GM19438 (cell line): ENCODE measurements at regions not wholly inside any gene's neighbourhood (a gene's known extent, or its start where the extent isn't known, plus 50 kb on each side); places are given as distances from the start of the nearest gene placed in this dataset.
"Not testable (repeated sequence)": the region's sequence is repeated elsewhere in the genome, so short reads cannot be mapped to it uniquely, and the experiment has no call there.

ENCODE experiments used
- ATAC-seq: cut with Tn5 transposase; IDR thresholded peaks from one replicate; pipeline ENCODE4 v1.9.1; 2021; ENCODE audit warnings: low read depth; ENCODE audit not compliant: unreplicated experiment

DNA sequence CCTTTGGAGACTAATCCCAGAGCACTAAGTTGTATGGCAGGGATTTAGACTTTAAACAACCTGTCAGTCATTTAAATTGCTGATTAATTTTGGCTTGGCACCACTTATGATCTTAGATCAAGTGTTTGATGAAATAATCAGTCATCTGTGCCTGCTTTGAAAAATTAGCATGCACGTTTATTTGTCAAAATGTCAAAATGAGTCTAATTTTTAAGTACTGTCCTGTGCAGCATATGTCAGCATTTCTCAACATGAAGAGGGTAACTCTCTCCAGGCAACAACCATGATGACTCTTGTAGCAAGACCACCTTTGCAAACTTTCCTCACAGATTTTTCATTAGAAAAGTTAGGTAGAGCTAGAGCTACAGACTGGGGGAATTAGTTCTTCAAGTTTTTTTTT, 155.7 kb upstream of the GJE1 start:
- ATAC-seq = no peak

DNA sequence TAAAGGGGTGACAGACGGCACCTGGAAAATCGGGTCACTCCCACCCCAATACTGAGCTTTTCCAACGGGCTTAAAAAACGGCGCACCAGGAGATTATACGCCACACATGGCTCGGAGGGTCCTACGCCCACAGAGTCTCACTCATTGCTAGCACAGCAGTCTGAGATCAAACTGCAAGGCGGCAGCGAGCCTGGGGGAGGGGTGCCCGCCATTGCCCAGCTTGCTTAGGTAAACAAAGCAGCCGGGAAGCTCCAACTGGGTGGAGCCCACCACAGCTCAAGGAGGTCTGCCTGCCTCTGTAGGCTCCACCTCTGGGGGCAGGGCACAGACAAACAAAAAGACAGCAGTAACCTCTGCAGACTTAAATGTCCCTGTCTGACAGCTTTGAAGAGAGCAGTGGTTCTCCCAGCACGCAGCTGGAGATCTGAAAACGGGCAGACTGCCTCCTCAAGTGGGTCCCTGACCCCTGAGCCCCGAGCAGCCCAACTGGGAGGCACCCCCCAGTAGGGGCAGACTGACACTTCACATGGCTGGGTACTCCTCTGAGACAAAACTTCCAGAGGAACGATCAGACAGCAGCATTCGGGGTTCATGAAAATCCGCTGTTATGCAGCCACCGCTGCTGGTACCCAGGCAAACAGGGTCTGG, 162.8 kb upstream of the GJE1 start:
- ATAC-seq = not testable (repeated sequence)

DNA sequence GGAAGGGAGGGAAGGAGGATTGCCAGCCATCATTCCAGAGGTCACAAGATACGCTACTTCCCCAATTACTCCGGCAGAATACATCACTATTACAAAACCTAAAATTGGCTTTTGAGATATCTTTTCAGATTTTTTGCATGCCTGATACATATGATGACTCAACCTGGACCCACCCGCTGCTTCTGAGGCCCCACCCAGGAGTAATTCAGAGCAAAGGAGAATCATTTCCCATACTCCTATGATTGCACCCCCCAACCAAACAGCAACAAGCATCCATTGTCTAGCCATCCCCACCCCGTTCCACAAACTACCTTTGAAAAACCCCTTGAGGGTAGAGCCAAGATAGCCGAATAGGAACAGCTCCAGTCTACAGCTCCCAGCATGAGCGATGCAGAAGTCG, 163.5 kb upstream of the GJE1 start:
- no peak for ATAC-seq

DNA sequence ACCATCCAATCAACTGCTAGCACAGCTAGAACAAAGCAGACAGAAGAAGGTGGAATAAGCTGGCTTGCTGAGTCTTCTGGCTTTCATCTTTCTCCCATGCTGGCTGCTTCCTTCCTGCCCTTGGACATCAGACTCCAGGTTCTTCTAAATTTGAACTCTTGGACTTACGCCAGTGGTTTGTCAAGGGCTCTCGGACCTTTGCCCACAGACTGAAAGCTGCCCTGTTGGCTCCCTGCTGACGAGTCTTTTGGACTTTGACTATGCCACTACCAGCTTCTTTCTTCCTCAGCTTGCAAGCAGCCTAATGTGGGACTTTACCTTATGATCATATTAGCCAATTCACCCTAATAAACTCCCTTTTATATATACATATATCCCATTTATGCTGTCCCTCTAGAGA, 164.1 kb upstream of the GJE1 start:
- no peak for ATAC-seq

DNA sequence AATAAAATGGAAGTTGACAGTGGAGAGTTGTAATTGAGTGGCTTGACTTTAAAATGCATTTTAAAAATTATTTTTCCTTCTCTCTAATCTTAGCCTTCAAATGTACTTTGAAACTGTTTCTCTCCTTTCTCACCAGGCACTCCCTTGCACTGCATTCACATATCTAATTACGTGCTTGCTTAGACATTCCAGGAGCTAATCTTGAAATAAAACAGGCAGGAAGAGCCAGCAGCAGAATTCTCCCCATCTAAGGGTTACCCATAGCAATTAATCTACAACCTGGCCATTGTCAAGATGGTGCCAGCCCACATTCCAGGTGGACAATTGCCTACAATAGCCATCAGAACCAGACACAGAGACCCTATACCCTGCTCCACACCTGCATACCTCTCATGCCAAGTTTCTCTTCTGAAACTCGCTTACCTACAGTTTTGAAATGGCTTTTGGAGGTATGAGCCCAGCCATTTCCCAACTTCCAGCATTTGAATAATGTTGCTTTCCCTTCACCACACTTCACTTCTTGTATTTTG, 167.6 kb upstream of the GJE1 start:
- ATAC-seq = no peak

DNA sequence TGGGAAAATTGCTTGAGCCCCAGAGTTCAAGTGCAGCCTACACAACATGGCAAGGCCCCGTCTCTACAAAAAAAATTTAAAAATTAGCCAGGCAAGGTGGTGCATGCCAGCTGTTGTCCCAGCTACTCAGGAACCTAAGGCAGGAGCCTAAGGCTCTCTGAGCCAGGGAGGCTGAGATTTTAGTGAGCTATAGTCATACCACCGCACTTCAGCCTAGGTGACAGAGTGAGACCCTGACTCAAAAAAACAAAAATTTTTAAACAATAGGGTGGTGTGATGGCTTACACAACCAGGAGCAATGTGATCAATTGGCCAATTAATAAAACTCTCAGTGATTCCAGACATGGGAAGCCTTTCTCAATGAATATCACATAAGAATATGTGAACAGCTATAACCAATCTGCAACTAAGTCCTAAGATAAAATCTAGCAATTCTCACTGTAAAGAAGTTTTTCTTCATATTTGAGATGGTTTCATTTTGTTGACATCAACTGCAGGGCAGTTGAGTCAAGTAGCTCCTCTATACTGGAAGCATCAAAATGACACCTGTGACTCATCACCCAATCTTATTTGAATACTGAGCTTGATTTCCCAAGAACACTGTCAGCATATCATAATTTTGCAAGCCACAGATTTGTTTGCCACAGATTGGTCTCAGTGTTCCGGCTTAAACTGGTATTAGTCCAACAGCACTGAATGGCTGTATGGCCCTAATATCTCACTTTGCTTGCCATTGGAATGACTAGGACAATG, 169.0 kb upstream of the GJE1 start:
- no peak for ATAC-seq

DNA sequence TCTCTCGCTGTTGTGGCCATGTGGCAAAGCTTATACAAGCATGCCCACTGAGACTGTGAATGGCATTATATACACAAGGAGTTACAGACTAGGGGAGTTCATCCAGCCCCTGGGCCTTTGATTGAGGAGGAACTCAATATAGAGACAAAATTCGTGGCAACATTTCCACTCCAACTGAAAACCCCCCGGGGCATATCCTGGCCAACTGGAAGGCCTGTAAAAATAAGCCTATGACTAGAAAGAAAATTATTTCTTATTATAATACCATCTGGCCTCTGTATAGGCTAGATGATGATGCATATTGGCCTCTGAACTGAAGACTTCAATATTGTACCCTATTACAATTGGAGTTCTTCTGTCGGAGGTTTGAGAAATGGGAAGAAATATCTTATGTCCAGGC, 175.5 kb upstream of the GJE1 start:
- no peak for ATAC-seq

DNA sequence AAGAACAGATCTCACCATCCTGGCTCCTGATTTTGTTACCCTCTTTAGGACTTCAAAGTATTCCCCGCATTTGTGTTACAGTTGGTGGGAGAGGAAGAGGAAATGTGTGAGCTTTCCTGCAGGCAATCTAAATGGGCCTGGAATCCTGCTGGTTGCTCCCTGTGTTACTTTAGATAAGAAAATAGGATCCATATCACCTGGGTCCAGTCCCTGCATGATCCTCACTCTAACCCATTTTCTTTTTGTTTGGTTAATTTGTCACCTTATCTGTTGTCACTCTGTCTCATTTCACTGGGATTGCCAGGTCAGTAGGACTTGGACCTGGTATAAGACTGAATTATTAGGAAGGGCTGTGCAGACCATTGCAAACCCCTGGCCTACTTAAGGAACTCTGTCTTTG, 175.9 kb upstream of the GJE1 start:
- ATAC-seq = no peak

DNA sequence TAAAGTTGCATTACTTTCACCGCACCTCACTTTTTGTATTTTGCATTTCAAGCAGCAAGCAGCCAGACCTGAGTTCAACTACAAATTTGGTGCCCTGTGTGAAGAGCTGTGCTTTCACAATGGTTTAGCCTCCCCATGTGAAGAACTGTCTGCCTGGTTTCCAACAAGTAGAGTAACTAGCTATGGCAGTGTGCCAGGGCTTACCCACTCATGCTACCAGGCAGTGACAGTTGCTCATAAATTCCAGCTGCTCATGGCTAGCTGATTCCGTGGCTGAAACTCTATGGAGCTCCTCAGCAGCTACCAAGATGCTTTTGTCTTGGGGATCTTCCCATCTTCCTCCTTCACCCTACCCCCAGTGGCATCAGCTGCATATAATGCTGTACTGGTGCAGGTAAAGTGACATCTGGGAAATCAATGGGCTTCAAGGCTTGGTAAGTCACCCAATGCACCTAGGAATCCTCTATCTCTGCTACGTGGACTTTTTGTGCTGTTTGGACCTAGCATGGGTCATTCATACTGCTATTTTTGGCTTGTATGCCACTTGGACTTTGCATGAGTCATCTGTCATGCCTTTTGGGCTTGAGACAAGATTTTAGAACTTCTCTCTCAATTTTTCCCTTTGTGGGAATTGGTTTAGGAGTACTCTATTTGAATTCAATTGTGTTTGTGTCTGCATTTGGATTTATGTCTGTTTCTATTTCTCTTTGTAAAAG, 176.5 kb upstream of the GJE1 start:
- ATAC-seq = no peak

DNA sequence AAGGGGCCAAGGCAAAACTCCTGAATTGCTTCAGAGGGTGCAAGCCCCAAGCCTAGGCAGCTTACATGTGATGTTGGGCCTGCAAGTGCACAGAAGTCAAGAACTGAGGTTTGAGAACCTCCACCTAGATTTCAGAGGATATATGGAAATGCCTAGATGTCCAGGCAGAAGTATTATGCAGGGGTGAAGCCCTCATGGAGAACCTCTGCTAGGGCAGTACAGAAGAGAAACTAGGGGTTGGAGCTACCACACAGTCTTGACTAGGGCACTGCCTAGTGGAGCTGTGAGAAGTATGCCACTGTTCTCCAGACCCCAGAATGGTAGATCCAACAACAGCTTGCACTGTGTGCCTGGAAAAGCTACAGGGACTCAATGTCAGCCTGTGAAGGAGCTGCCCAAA, 179.7 kb upstream of the GJE1 start:
- ATAC-seq = no peak

DNA sequence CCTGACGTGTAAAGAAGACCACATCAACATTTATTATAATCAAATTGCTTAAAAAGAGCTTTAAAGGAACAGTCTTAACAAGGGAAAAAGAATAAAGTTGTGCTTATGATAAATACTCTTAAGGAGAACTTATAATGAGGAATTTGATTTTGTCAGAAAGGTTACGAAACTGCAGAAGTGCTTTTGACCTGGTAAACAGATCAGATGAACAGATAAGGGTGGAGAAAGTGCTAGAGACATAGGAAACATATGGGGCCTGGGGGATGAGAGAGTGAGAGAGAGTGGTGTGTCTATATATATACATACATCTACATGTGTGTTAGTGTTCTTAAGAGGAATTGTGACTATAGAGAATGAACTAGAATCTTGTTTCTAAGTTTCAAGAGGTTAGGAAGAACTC, 186.2 kb upstream of the GJE1 start:
- no peak for ATAC-seq

DNA sequence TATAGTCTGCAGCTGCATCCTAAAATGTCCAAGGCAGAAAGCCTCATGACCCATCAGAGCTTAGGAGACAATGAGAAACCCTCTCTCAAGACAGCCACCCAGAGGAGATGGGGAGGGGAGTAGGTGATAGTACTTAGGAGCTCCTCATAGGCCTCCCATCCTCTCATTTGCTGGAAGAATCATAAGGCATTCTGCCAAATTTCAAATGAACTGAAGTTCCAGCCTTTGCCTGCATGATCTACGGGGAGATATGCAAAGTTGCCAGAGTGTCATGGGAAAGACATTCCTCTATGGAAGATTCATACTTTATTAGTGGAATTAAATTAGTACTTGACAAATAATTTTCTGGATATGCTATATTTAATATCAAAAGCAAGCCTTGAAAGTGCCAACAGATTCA, 194.1 kb upstream of the GJE1 start:
- no peak for ATAC-seq

DNA sequence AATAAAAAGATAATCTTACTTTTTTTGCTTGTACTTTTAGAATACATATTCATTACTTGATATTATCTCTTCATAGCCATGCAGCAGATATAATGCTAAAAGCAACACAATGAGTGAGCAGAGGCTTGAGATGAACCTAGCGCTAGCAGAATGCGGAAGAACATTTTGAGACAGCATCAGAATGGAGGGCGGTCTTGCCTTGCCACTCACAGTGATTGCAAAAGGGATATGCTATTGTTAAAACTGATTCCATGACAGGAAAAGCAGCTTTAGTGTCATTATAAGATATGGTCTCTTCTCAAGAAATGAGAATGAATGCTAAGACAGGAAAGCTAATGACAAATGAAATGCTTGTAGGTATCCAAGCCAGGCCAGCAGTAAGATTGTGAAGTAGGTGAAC, 200.0 kb upstream of the GJE1 start:
- no peak for ATAC-seq

DNA sequence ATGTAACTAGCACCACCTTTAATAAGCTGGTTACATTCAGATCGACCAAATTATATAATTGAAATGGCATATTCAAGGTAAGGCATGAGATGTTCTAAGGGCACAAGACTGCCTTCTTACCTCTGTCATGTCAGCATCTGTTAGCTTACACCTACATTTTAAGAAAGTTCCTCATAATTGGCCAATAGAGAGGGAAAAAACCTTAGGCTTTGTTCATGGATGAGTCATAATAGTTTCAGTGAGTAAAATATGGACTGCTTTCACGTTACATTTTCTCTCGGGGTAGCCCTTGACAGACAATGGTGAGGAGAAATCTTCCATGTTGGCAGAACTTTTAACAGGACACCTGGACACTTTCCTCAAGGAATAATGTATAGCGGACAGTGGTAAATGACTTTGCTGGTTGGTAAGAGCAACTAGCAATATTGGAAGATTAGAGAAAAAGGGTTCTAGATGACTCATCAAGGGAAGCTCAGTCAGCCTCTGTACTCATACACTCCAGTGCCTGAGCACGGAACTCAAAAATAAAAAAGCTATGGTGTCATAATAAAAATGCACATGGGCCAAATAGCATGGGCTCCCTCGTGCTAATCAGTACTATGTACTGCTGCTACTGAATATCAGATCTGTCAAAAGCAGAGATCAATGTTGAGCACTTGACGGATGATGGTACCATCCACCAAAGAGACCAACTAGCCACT, 206.4 kb upstream of the GJE1 start:
- not testable (repeated sequence) for ATAC-seq

DNA sequence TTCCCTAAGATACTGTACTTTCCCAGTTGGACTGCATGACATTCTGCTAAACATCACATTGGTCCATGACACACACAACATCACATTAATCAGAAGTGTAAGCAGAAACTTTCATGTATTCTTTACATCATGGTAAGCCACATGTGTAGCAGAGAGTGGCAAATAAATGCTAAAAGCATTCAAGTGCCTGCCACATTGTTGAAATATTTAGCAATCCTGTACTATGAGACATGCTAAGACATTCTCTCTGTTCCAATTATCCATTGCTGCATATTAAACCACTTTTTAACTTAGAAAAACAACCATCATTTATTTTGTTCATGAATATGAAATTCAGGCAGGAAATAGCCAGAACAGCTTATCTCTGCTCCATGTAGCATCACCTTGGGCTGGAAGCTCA, 207.7 kb upstream of the GJE1 start:
- ATAC-seq = no peak

DNA sequence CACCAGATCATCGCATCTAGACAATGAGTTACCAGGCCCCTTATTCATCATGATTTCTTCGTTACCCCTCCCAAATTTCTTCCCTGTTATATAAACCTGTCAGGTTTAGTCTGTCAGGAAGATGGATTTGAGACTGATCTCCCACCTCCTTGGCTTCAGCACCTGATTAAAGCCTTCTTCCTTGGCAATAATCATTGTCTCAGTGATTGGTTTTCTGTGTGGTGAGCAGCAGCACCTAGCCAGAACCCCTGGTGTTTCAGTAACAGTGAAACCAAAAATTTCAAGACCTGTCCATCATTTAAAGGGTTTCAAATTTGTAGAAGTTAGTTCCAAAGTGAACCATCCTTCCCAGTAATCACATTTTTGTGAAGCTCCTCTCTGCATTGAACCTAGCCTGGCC, 209.8 kb upstream of the GJE1 start:
- ATAC-seq = no peak

DNA sequence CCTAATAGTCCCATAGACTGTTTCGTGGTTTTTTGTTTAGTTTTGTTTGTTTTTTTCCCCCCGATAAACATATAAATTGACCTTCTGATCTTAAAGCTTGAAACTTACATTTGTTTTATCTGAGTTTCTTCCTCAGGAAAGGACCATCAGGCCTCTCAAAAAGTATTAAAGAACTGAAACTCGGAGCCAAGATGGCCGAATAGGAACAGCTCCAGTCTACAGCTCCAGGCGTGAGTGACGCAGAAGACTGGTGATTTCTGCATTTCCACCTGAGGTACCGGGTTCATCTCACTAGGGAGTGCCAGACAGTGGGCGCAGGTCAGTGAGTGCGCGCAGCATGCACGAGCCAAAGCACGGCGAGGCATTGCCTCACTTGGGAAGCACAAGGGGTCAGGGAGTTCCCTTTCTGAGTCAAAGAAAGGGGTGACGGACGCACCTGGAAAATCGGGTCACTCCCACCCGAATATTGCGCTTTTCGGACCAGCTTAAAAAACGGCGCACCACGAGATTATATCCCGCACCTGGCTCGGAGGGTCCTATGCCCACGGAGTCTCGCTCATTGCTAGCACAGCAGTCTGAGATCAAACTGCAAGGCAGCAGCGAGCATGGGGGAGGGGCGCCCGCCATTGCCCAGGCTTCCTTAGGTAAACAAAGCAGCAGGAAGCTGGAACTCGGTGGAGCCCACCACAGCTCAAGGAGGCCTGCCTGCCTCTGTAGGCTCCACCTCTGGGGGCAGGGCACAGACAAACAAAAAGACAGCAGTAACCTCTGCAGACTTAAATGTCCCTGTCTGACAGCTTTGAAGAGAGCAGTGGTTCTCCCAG, 215.8 kb upstream of the GJE1 start:
- ATAC-seq = not testable (repeated sequence)

DNA sequence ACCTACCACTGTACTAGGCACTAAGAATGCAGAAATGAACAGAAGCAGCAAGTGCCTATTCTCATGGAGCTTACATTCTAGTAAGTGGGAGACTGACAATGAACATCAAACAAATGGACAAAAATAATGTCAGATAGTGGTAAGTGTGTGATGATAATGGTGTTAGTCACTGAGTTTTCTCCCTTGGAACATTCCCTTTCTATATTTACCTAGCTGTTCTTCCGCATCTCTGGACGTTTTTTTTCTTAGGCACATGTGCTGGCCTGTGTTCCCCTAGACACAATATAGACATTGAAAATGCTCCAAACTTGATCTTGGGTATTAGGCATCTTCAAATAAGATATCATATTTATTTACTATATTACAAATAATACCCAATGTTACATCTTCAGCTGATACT, 218.1 kb upstream of the GJE1 start:
- ATAC-seq = no peak

DNA sequence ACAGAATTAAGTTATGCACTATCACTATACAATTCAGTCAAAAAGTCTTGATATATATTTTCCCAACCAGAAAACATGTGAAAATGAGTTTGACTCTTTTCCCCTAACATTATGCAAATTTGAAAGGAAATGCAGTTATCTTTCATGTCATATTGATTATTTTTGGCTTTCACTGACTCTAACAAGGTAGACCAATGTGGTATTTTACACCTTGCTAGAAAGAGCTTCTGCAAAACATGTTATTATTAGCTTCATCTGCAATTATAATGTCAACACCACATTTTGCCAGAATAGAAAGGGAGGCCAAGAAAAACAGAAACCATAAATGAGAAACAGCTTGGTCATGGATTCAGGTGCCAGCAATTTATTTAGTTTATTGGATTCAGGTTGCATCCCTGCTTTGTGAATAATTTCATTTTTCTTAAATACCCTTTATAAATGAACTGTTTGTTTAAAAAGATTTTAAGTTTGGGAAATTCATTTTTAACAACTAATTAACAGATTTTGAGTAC, 226.1 kb upstream of the GJE1 start:
- ATAC-seq = no peak

DNA sequence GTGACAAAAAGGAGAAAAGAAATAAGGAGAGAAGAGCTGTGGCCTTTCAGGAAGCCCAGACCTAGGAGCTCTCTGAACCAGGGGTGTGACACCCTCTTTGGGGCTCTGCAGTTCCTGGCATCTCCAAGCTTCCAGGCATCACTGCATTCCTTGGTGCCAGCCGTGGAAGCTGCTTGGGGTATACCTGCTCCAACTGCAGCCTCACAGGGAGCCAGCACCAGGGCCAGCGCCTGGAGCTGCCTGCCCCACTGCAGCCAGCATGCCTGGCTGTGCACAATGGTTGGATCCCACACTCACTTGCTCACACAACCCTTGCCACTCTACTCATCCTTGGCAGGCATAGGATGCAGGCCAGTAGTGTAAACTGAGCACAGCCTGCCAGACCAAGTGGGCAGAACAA, 242.1 kb upstream of the GJE1 start:
- no peak for ATAC-seq
